ENCODE measurements at regions not wholly inside any gene's neighbourhood (a gene's known extent, or its start where the extent isn't known, plus 50 kb on each side); places are given as distances from the start of the nearest gene placed in this dataset.

- no peak for TF ChIP-seq CTCF (IDR thresholded peaks at IDR 0.05 in 2 of 3, conservative IDR thresholded peaks at IDR 0.05 in 1 of 3; ENCODE audit: borderline replicate concordance in 1 of 3, insufficient read depth in 1 of 3, low read depth in 2 of 3, low read length in 2 of 3)
- no peak for TF ChIP-seq CBX3 (IDR thresholded peaks at IDR 0.05; ENCODE audit: low read depth)
- TF ChIP-seq, protein P1, sequence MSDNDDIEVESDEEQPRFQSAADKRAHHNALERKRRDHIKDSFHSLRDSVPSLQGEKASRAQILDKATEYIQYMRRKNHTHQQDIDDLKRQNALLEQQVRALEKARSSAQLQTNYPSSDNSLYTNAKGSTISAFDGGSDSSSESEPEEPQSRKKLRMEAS (IDR thresholded peaks at IDR 0.05), result no peak
- no peak for TF ChIP-seq RAD21 (IDR thresholded peaks at IDR 0.05; ENCODE audit: low read depth)
- no peak for TF ChIP-seq EZH2 (IDR thresholded peaks at IDR 0.05)
- TF ChIP-seq POLR2AphosphoS5 (IDR thresholded peaks at IDR 0.05; ENCODE audit: low read depth, low read length), result no peak
- no peak for TF ChIP-seq EGR1 (IDR thresholded peaks at IDR 0.05; ENCODE audit: low read depth)
- TF ChIP-seq FOSL1 (IDR thresholded peaks at IDR 0.05; ENCODE audit: low read depth), result no peak
- no peak for TF ChIP-seq SP1 (IDR thresholded peaks at IDR 0.05; ENCODE audit: low read depth)
- TF ChIP-seq, protein P2, sequence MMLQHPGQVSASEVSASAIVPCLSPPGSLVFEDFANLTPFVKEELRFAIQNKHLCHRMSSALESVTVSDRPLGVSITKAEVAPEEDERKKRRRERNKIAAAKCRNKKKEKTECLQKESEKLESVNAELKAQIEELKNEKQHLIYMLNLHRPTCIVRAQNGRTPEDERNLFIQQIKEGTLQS (IDR thresholded peaks at IDR 0.05), result no peak
- TF ChIP-seq EZH2phosphoT487 (IDR thresholded peaks at IDR 0.05; ENCODE audit: borderline replicate concordance), result no peak
- no peak for TF ChIP-seq ZFX (IDR thresholded peaks at IDR 0.05)
- no peak for TF ChIP-seq ELF1 (IDR thresholded peaks at IDR 0.05; ENCODE audit: borderline replicate concordance, low read depth)
Observed at GRCh38 chr14:51335531-51335930, 95.5 kb downstream of the TMX1 start.
